GM23248 (cell line): ENCODE measurements at regions not wholly inside any gene's neighbourhood (a gene's known extent, or its start where the extent isn't known, plus 50 kb on each side); places are given as distances from the start of the nearest gene placed in this dataset.

Experiments used
- DNase-seq: peaks from one replicate; pipeline ENCODE4 v3.0.0-alpha.2; 2015
- H2AFZ ChIP-seq: fragments of 200-600 bp; sonication (generic); 2 replicates; pipeline ENCODE4 v1.6.1; 2016; ENCODE audit warnings: antibody characterized with exemption
- H3F3A ChIP-seq: fragments of 200-600 bp; sonication (generic); 2 replicates; pipeline ENCODE4 v1.6.1; 2016; ENCODE audit warnings: mild to moderate bottlenecking, antibody characterized with exemption, mixed run types; ENCODE audit not compliant: insufficient read depth
- H3K27ac ChIP-seq: fragments of 200-600 bp; sonication (generic); 2 replicates; pipeline ENCODE4 v1.5.1; 2016; ENCODE audit warnings: mild to moderate bottlenecking
- H3K27me3 ChIP-seq: fragments of 200-600 bp; sonication (generic); replicated peaks from 2 replicates; pipeline ENCODE4 v1.6.1; 2016; ENCODE audit warnings: mild to moderate bottlenecking; ENCODE audit not compliant: insufficient read depth
- H3K36me3 ChIP-seq: fragments of 200-600 bp; sonication (generic); 2 replicates; pipeline ENCODE4 v1.6.1; 2016; ENCODE audit warnings: low read depth, mild to moderate bottlenecking
- H3K4me1 ChIP-seq: fragments of 200-600 bp; sonication (generic); 2 replicates; pipeline ENCODE4 v1.6.1; 2016; ENCODE audit warnings: mild to moderate bottlenecking; ENCODE audit not compliant: insufficient read depth
- H3K4me2 ChIP-seq: fragments of 200-600 bp; sonication (generic); one replicate; pipeline ENCODE4 v1.6.1; 2016; ENCODE audit warnings: mild to moderate bottlenecking; ENCODE audit not compliant: unreplicated experiment
- H3K4me3 ChIP-seq: fragments of 200-600 bp; sonication (generic); 2 replicates; pipeline ENCODE4 v1.5.1; 2016; ENCODE audit warnings: mild to moderate bottlenecking
- H3K79me2 ChIP-seq: fragments of 200-600 bp; sonication (generic); 2 replicates; pipeline ENCODE4 v1.6.1; 2016; ENCODE audit warnings: mild to moderate bottlenecking; ENCODE audit not compliant: insufficient read depth
- H3K9ac ChIP-seq: fragments of 200-600 bp; sonication (generic); 2 replicates; pipeline ENCODE4 v1.6.1; 2016; ENCODE audit warnings: mild to moderate bottlenecking
- H3K9me2 ChIP-seq: fragments of 200-600 bp; sonication (generic); 2 replicates; pipeline ENCODE4 v1.6.1; 2016; ENCODE audit warnings: mixed run types, mild to moderate bottlenecking, moderate library complexity; ENCODE audit not compliant: insufficient read depth
- H3K9me3 ChIP-seq: fragments of 200-600 bp; sonication (generic); one replicate; pipeline ENCODE4 v1.6.1; 2017; ENCODE audit warnings: low read depth
- H4K20me1 ChIP-seq: fragments of 200-600 bp; sonication (generic); 2 replicates; pipeline ENCODE4 v1.6.0; 2016; ENCODE audit not compliant: insufficient read depth
- EZH2 ChIP-seq: fragments of 200-600 bp; sonication (generic); IDR thresholded peaks from 2 replicates; pipeline ENCODE4 v1.6.1; 2018; ENCODE audit warnings: antibody characterized with exemption, mild to moderate bottlenecking; ENCODE audit not compliant: insufficient read depth, poor library complexity, severe bottlenecking
- EZH2phosphoT487 ChIP-seq: fragments of 200-600 bp; sonication (generic); IDR thresholded peaks from 2 replicates; pipeline ENCODE4 v1.6.1; 2018; ENCODE audit warnings: antibody characterized with exemption, moderate library complexity, mild to moderate bottlenecking, low read depth; ENCODE audit not compliant: insufficient read depth
- WGBS, 2 experiments: methylation state at CpG; one replicate each; pipeline ENCODE4 v1.1.6; 2015 to 2017; ENCODE audit warnings: low lambda C conversion rate in 2 of 2, low coverage in 1 of 2; ENCODE audit errors: missing lambda C conversion rate in 2 of 2; 5-methylcytosine and 5-hydroxymethylcytosine counted together
- in situ Hi-C: fragments of 300-500 bp; cut with MboI; formaldehyde crosslinking; loops from 2 replicates; pipeline ENCODE4 v1.15.0; 2020

- H3K9ac ChIP-seq, result no peak overlapping the region
- no peaks in the 10 kb centered on the region; the same call in 1 of the 2 replicates for H3K27me3 ChIP-seq
- H3K4me3 ChIP-seq, result no peak overlapping the region
- no peaks in the 10 kb centered on the region for H3K79me2 ChIP-seq
- in situ Hi-C loops, result no loop called here
- 72 to 73% methylated on average over 11 to 13 of the region's 13 CpGs for WGBS, 2 experiments
- no peaks in the 10 kb centered on the region for H3K9me3 ChIP-seq
- H4K20me1 ChIP-seq, result no peaks in the 10 kb centered on the region
- no peak for DNase-seq
- H3K9me2 ChIP-seq, result no peaks in the 10 kb centered on the region
- no peak overlapping the region for H2AFZ ChIP-seq
- no peaks in the 10 kb centered on the region for H3F3A ChIP-seq
- no peaks in the 10 kb centered on the region for H3K4me1 ChIP-seq
- no peak overlapping the region for H3K27ac ChIP-seq
- TF ChIP-seq EZH2phosphoT487, result no peak
- TF ChIP-seq EZH2, result no peak
- no peak overlapping the region for H3K4me2 ChIP-seq
- no peaks in the 10 kb centered on the region for H3K36me3 ChIP-seq
Observed at GRCh38 chr2:10238991-10239485, 63.7 kb upstream of the HPCAL1 start.

GRCh38 chr2:10239561-10239967 is 63.1 kb upstream of the HPCAL1 start:
- Histone ChIP-seq H3K36me3 (no peaks in the 10 kb centered on the region), H4K20me1 (no peaks in the 10 kb centered on the region), H3K27ac (no peak overlapping the region), H3K4me1 (no peaks in the 10 kb centered on the region), H3K9ac (no peak overlapping the region), H3K4me3 (no peak overlapping the region), H3K9me3 (no peaks in the 10 kb centered on the region), H2AFZ (no peak overlapping the region), H3K79me2 (no peaks in the 10 kb centered on the region), H3K4me2 (no peak overlapping the region), H3K27me3 (no peaks in the 10 kb centered on the region; the same call in 1 of the 2 replicates), H3F3A (no peaks in the 10 kb centered on the region), H3K9me2 (no peaks in the 10 kb centered on the region)
- in situ Hi-C loops, result no loop called here
- WGBS, 2 experiments, result 79% methylated on average over 14 of the region's 14 CpGs
- TF ChIP-seq EZH2, result no peak
- TF ChIP-seq EZH2phosphoT487, result no peak
- DNase-seq, result no peak

- no peaks in the 10 kb centered on the region for H4K20me1 ChIP-seq
- no peak overlapping the region for H3K27ac ChIP-seq
- no peaks in the 10 kb centered on the region for H3K4me1 ChIP-seq
- no peak overlapping the region for H3K9ac ChIP-seq
- H3K9me2 ChIP-seq, result no peaks in the 10 kb centered on the region
- no peaks in the 10 kb centered on the region for H3K9me3 ChIP-seq
- no peak for DNase-seq
- no peak overlapping the region for H3K4me3 ChIP-seq
- no peaks in the 10 kb centered on the region for H3K36me3 ChIP-seq
- H3K27me3 ChIP-seq, result no peaks in the 10 kb centered on the region; the same call in 1 of the 2 replicates
- in situ Hi-C loops, result no loop called here
- no peak overlapping the region for H2AFZ ChIP-seq
- H3K79me2 ChIP-seq, result no peaks in the 10 kb centered on the region
- H3K4me2 ChIP-seq, result no peak overlapping the region
- WGBS, 2 experiments, result 81 to 84% methylated on average over 17 to 18 of the region's 18 CpGs
- TF ChIP-seq EZH2phosphoT487 (no peak), EZH2 (no peak)
- H3F3A ChIP-seq, result no peaks in the 10 kb centered on the region
Observed at GRCh38 chr2:10240161-10240681, 62.5 kb upstream of the HPCAL1 start.

- in situ Hi-C loops, result no loop called here
- no peaks in the 10 kb centered on the region for H3K4me1 ChIP-seq
- DNase-seq, result no peak
- H3K4me2 ChIP-seq, result no peak overlapping the region
- no peaks in the 10 kb centered on the region for H3K79me2 ChIP-seq
- TF ChIP-seq EZH2phosphoT487 (no peak), EZH2 (no peak)
- no peaks in the 10 kb centered on the region for H3K9me2 ChIP-seq
- H4K20me1 ChIP-seq, result no peaks in the 10 kb centered on the region
- no peaks in the 10 kb centered on the region for H3F3A ChIP-seq
- H2AFZ ChIP-seq, result no peak overlapping the region
- H3K27ac ChIP-seq, result no peak overlapping the region
- no peak overlapping the region for H3K4me3 ChIP-seq
- H3K27me3 ChIP-seq, result no peaks in the 10 kb centered on the region; the same call in 1 of the 2 replicates
- no peaks in the 10 kb centered on the region for H3K9me3 ChIP-seq
- WGBS, 2 experiments, result 89 to 90% methylated on average over 17 to 21 of the region's 21 CpGs
- H3K9ac ChIP-seq, result no peak overlapping the region
- no peaks in the 10 kb centered on the region for H3K36me3 ChIP-seq
Observed at GRCh38 chr2:10240911-10241610, 61.6 kb upstream of the HPCAL1 start.
